ENCODE measurements at regions not wholly inside any gene's neighbourhood (a gene's known extent, or its start where the extent isn't known, plus 50 kb on each side); places are given as distances from the start of the nearest gene placed in this dataset.

DNA sequence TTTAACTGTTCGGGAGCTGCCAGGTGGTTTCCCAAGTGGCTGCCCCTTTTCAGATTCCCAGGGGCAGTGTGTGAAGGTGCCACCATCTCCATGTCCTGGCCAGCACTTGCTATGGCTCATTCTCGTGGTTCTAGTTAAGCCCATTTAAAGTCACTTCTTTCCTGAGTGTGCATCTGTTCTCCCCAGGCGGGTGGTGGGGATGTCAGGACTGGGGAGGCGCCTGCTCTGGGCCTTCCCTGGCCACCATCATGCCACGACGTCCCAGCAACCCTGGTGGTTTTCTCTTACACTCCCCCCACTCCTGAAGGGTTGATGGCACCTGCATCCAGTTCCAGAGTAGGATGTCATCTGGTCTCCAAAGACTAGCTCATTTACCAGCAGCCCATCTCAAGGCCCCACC, 56.8 kb upstream of the TAMM41 start:
- no peaks in the 10 kb centered on the region; the same call in 1 of the 2 replicates for H3K27me3 ChIP-seq (ENCODE audit: insufficient read depth, low read length)
- H3K9me3 ChIP-seq (ENCODE audit: low read length) = no peaks in the 10 kb centered on the region
- no peaks in the 10 kb centered on the region for H3K9me2 ChIP-seq (ENCODE audit: low read depth, low read length)
- H2AFZ ChIP-seq (ENCODE audit: low read length) = no peak overlapping the region
- no peak overlapping the region for H3K4me2 ChIP-seq (ENCODE audit: low read length)
- no peaks in the 10 kb centered on the region for H3K79me2 ChIP-seq (ENCODE audit: insufficient read depth, low read length)
- H3K9ac ChIP-seq (ENCODE audit: low read length) = no peak overlapping the region
- H3K36me3 ChIP-seq (ENCODE audit: insufficient read depth, low read length) = no peaks in the 10 kb centered on the region
- no peaks in the 10 kb centered on the region for H3K4me1 ChIP-seq (ENCODE audit: insufficient read depth, low read length, severe bottlenecking)
- no peak overlapping the region for H3K4me3 ChIP-seq (ENCODE audit: low read depth, low read length, poor library complexity, severe bottlenecking)
- H3F3A ChIP-seq (ENCODE audit: insufficient read depth, low read length) = no peaks in the 10 kb centered on the region
- no peak overlapping the region for H3K27ac ChIP-seq (ENCODE audit: low read depth, low read length, poor library complexity, severe bottlenecking)
- TF ChIP-seq EZH2 (IDR thresholded peaks at IDR 0.05; ENCODE audit: borderline replicate concordance, low read length) = no peak
- TF ChIP-seq, protein P1, sequence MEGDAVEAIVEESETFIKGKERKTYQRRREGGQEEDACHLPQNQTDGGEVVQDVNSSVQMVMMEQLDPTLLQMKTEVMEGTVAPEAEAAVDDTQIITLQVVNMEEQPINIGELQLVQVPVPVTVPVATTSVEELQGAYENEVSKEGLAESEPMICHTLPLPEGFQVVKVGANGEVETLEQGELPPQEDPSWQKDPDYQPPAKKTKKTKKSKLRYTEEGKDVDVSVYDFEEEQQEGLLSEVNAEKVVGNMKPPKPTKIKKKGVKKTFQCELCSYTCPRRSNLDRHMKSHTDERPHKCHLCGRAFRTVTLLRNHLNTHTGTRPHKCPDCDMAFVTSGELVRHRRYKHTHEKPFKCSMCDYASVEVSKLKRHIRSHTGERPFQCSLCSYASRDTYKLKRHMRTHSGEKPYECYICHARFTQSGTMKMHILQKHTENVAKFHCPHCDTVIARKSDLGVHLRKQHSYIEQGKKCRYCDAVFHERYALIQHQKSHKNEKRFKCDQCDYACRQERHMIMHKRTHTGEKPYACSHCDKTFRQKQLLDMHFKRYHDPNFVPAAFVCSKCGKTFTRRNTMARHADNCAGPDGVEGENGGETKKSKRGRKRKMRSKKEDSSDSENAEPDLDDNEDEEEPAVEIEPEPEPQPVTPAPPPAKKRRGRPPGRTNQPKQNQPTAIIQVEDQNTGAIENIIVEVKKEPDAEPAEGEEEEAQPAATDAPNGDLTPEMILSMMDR (IDR thresholded peaks at IDR 0.05; ENCODE audit: low read length) = no peak
- no peaks in the 10 kb centered on the region for H4K20me1 ChIP-seq (ENCODE audit: insufficient read depth, low read length)

DNA sequence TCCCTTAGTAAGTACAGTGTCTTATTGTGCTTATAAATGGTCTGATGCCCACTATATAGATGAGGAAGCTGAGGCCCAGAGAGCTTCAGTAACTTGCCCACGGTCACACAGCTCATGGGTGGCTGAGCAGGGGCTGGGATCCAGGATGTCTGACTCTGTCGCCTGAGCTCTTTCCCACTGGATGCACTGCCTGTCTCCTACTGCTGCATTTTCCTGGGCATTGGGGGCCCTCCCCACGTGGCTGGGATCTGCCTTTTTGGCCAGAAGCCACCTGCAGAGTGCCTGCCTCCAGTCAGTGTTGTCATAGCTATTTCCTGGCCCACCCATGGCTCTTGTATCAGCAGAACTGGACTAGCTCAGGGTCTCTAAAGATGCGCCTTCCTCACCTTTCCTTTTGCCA, 57.5 kb upstream of the TAMM41 start:
- TF ChIP-seq, protein P1 (IDR thresholded peaks at IDR 0.05; ENCODE audit: low read length) = no peak
- TF ChIP-seq EZH2 (IDR thresholded peaks at IDR 0.05; ENCODE audit: borderline replicate concordance, low read length) = no peak
- H3K4me3 ChIP-seq (ENCODE audit: low read depth, low read length, poor library complexity, severe bottlenecking) = no peak overlapping the region
- H3K79me2 ChIP-seq (ENCODE audit: insufficient read depth, low read length) = no peaks in the 10 kb centered on the region
- H3K36me3 ChIP-seq (ENCODE audit: insufficient read depth, low read length) = no peaks in the 10 kb centered on the region
- no peak overlapping the region for H2AFZ ChIP-seq (ENCODE audit: low read length)
- H3K9ac ChIP-seq (ENCODE audit: low read length) = no peak overlapping the region
- no peaks in the 10 kb centered on the region; the same call in 1 of the 2 replicates for H3K27me3 ChIP-seq (ENCODE audit: insufficient read depth, low read length)
- H3K9me3 ChIP-seq (ENCODE audit: low read length) = no peaks in the 10 kb centered on the region
- no peak overlapping the region for H3K4me2 ChIP-seq (ENCODE audit: low read length)
- H4K20me1 ChIP-seq (ENCODE audit: insufficient read depth, low read length) = no peaks in the 10 kb centered on the region
- H3K4me1 ChIP-seq (ENCODE audit: insufficient read depth, low read length, severe bottlenecking) = no peaks in the 10 kb centered on the region
- H3F3A ChIP-seq (ENCODE audit: insufficient read depth, low read length) = no peaks in the 10 kb centered on the region
- H3K9me2 ChIP-seq (ENCODE audit: low read depth, low read length) = no peaks in the 10 kb centered on the region
- no peak overlapping the region for H3K27ac ChIP-seq (ENCODE audit: low read depth, low read length, poor library complexity, severe bottlenecking)

DNA sequence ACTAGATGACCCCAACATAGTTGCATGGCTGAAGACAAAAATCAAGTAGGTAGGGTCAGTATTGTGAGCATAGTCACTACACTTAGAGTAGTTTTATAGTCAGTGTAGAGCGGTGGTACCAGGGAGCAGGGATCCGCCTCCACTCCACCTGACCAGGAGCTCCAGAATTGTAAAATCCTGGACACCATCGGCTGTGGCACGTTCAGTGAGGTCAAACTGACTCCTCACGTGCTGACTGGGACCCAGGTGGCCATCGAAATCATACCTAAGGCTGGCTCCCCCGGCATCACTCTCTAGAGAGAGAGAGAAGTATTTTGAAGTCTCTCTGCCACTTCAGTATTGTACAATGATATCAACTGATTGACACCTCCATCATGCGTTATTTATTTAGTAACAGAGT, 59.7 kb upstream of the TAMM41 start:
- H3K27me3 ChIP-seq (ENCODE audit: insufficient read depth, low read length) = peaks cover 4% of the 10 kb centered on the region
- no peaks in the 10 kb centered on the region for H3K9me2 ChIP-seq (ENCODE audit: low read depth, low read length)
- H3K4me1 ChIP-seq (ENCODE audit: insufficient read depth, low read length, severe bottlenecking) = no peaks in the 10 kb centered on the region
- no peaks in the 10 kb centered on the region for H3K79me2 ChIP-seq (ENCODE audit: insufficient read depth, low read length)
- no peak overlapping the region for H2AFZ ChIP-seq (ENCODE audit: low read length)
- H3K4me3 ChIP-seq (ENCODE audit: low read depth, low read length, poor library complexity, severe bottlenecking) = no peak overlapping the region
- TF ChIP-seq, protein P1 (IDR thresholded peaks at IDR 0.05; ENCODE audit: low read length) = no peak
- TF ChIP-seq EZH2 (IDR thresholded peaks at IDR 0.05; ENCODE audit: borderline replicate concordance, low read length) = no peak
- no peak overlapping the region for H3K9ac ChIP-seq (ENCODE audit: low read length)
- H3F3A ChIP-seq (ENCODE audit: insufficient read depth, low read length) = no peaks in the 10 kb centered on the region
- H3K36me3 ChIP-seq (ENCODE audit: insufficient read depth, low read length) = no peaks in the 10 kb centered on the region
- H3K4me2 ChIP-seq (ENCODE audit: low read length) = no peak overlapping the region
- no peak overlapping the region for H3K27ac ChIP-seq (ENCODE audit: low read depth, low read length, poor library complexity, severe bottlenecking)
- H3K9me3 ChIP-seq (ENCODE audit: low read length) = no peaks in the 10 kb centered on the region
- H4K20me1 ChIP-seq (ENCODE audit: insufficient read depth, low read length) = no peaks in the 10 kb centered on the region
